Gastrocnemius medialis (tissue), 4 donors: ENCODE measurements at regions not wholly inside any gene's neighbourhood (a gene's known extent, or its start where the extent isn't known, plus 50 kb on each side); places are given as distances from the start of the nearest gene placed in this dataset.

Experiments
- CTCF ChIP-seq, 5 experiments: fragments of 450-650 bp in 3 of 5; fragments of 200-600 bp in 2 of 5; sonication (generic) in 2 of 5; IDR thresholded peaks in 4 of 5; conservative IDR thresholded peaks in 1 of 5; 1 replicate in 4 of 5; 2 replicates in 1 of 5; pipeline ENCODE4 v1.5.1; 2016 to 2019; ENCODE audit warnings: antibody characterized with exemption in 5 of 5, mild to moderate bottlenecking in 3 of 5, moderate library complexity in 3 of 5
- POLR2A ChIP-seq, 2 donors: fragments of 450-650 bp; IDR thresholded peaks; one replicate each; pipeline ENCODE4 v1.6.1; 2017; ENCODE audit warnings: antibody characterized with exemption in 2 of 2, mild to moderate bottlenecking in 2 of 2, moderate library complexity in 2 of 2

GRCh38 chr2:160696087-160696452 is 202.5 kb upstream of the RBMS1 start:
- TF ChIP-seq CTCF (IDR thresholded peaks at IDR 0.05 in 4 of 5, conservative IDR thresholded peaks at IDR 0.05 in 1 of 5) (no peak), POLR2A (IDR thresholded peaks at IDR 0.05) (no peak)
